ENCODE measurements at regions not wholly inside any gene's neighbourhood (a gene's known extent, or its start where the extent isn't known, plus 50 kb on each side); places are given as distances from the start of the nearest gene placed in this dataset.

GRCh38 chr5:165076686-165077085, 1571.3 kb downstream of the MAT2B start:
- H3K27me3 ChIP-seq (ENCODE audit: control insufficient read depth in 2 of 2, insufficient read depth in 2 of 2, low read length in 2 of 2) = no peaks in the 10 kb centered on the region
- no peak overlapping the region for H3K4me3 ChIP-seq (ENCODE audit: low read length in 2 of 2)
- H3K4me1 ChIP-seq (ENCODE audit: control insufficient read depth in 2 of 2, insufficient read depth in 2 of 2, low read length in 2 of 2) = no peaks in the 10 kb centered on the region
- no peak overlapping the region for H3K9ac ChIP-seq (ENCODE audit: low read depth in 1 of 2, low read length in 2 of 2)
- no peaks in the 10 kb centered on the region for H3K36me3 ChIP-seq (ENCODE audit: control insufficient read depth in 2 of 2, insufficient read depth in 2 of 2, low read length in 2 of 2)
- no peaks in the 10 kb centered on the region for H3K9me3 ChIP-seq (ENCODE audit: control insufficient read depth in 2 of 2, low read length in 2 of 2)
- no peak overlapping the region for H3K27ac ChIP-seq (ENCODE audit: low read depth in 2 of 2, low read length in 2 of 2)

- H3K4me3 ChIP-seq (ENCODE audit: low read length in 2 of 2) = no peak overlapping the region
- no peaks in the 10 kb centered on the region for H3K36me3 ChIP-seq (ENCODE audit: control insufficient read depth in 2 of 2, insufficient read depth in 2 of 2, low read length in 2 of 2)
These were observed 1574.0 kb downstream of the MAT2B start for GRCh38 chr5:165079389-165079788.

GRCh38 chr5:165083394-165083793, 1578.0 kb downstream of the MAT2B start:
- Histone ChIP-seq H3K4me1 (ENCODE audit: control insufficient read depth in 2 of 2, insufficient read depth in 2 of 2, low read length in 2 of 2) (no peaks in the 10 kb centered on the region), H3K4me3 (ENCODE audit: low read length in 2 of 2) (no peak overlapping the region), H3K36me3 (ENCODE audit: control insufficient read depth in 2 of 2, insufficient read depth in 2 of 2, low read length in 2 of 2) (no peaks in the 10 kb centered on the region), H3K9me3 (ENCODE audit: control insufficient read depth in 2 of 2, low read length in 2 of 2) (no peaks in the 10 kb centered on the region), H3K27me3 (ENCODE audit: control insufficient read depth in 2 of 2, insufficient read depth in 2 of 2, low read length in 2 of 2) (no peaks in the 10 kb centered on the region), H3K9ac (ENCODE audit: low read depth in 1 of 2, low read length in 2 of 2) (no peak overlapping the region), H3K27ac (ENCODE audit: low read depth in 2 of 2, low read length in 2 of 2) (no peak overlapping the region)

More at GRCh38 chr5:165079389-165079788, 1574.0 kb downstream of the MAT2B start:
- H3K27me3 ChIP-seq (ENCODE audit: control insufficient read depth in 2 of 2, insufficient read depth in 2 of 2, low read length in 2 of 2) = no peaks in the 10 kb centered on the region
- no peak overlapping the region for H3K27ac ChIP-seq (ENCODE audit: low read depth in 2 of 2, low read length in 2 of 2)
- H3K9me3 ChIP-seq (ENCODE audit: control insufficient read depth in 2 of 2, low read length in 2 of 2) = no peaks in the 10 kb centered on the region
- no peak overlapping the region for H3K9ac ChIP-seq (ENCODE audit: low read depth in 1 of 2, low read length in 2 of 2)
- H3K4me1 ChIP-seq (ENCODE audit: control insufficient read depth in 2 of 2, insufficient read depth in 2 of 2, low read length in 2 of 2) = no peaks in the 10 kb centered on the region

GRCh38 chr5:165086465-165086864, 1581.0 kb downstream of the MAT2B start:
- H3K27me3 ChIP-seq (ENCODE audit: control insufficient read depth in 2 of 2, insufficient read depth in 2 of 2, low read length in 2 of 2) = no peaks in the 10 kb centered on the region

GRCh38 chr5:165094782-165095181, 1589.4 kb downstream of the MAT2B start:
- H3K4me3 ChIP-seq (ENCODE audit: low read length in 2 of 2) = no peak overlapping the region
- no peaks in the 10 kb centered on the region for H3K27me3 ChIP-seq (ENCODE audit: control insufficient read depth in 2 of 2, insufficient read depth in 2 of 2, low read length in 2 of 2)
- H3K27ac ChIP-seq (ENCODE audit: low read depth in 2 of 2, low read length in 2 of 2) = no peak overlapping the region
- H3K9me3 ChIP-seq (ENCODE audit: control insufficient read depth in 2 of 2, low read length in 2 of 2) = no peaks in the 10 kb centered on the region
- H3K36me3 ChIP-seq (ENCODE audit: control insufficient read depth in 2 of 2, insufficient read depth in 2 of 2, low read length in 2 of 2) = no peaks in the 10 kb centered on the region
- no peak overlapping the region for H3K9ac ChIP-seq (ENCODE audit: low read depth in 1 of 2, low read length in 2 of 2)
- no peaks in the 10 kb centered on the region for H3K4me1 ChIP-seq (ENCODE audit: control insufficient read depth in 2 of 2, insufficient read depth in 2 of 2, low read length in 2 of 2)

More at GRCh38 chr5:165086465-165086864, 1581.0 kb downstream of the MAT2B start:
- H3K4me3 ChIP-seq (ENCODE audit: low read length in 2 of 2) = no peak overlapping the region
- H3K9me3 ChIP-seq (ENCODE audit: control insufficient read depth in 2 of 2, low read length in 2 of 2) = no peaks in the 10 kb centered on the region
- no peak overlapping the region for H3K9ac ChIP-seq (ENCODE audit: low read depth in 1 of 2, low read length in 2 of 2)
- H3K36me3 ChIP-seq (ENCODE audit: control insufficient read depth in 2 of 2, insufficient read depth in 2 of 2, low read length in 2 of 2) = no peaks in the 10 kb centered on the region
- H3K4me1 ChIP-seq (ENCODE audit: control insufficient read depth in 2 of 2, insufficient read depth in 2 of 2, low read length in 2 of 2) = no peaks in the 10 kb centered on the region
- no peak overlapping the region for H3K27ac ChIP-seq (ENCODE audit: low read depth in 2 of 2, low read length in 2 of 2)

GRCh38 chr5:165101709-165102108, 1596.3 kb downstream of the MAT2B start:
- Histone ChIP-seq H3K27ac (ENCODE audit: low read depth in 2 of 2, low read length in 2 of 2) (no peak overlapping the region), H3K9ac (ENCODE audit: low read depth in 1 of 2, low read length in 2 of 2) (no peak overlapping the region), H3K36me3 (ENCODE audit: control insufficient read depth in 2 of 2, insufficient read depth in 2 of 2, low read length in 2 of 2) (no peaks in the 10 kb centered on the region)

GRCh38 chr5:165104611-165105010, 1599.2 kb downstream of the MAT2B start:
- Histone ChIP-seq H3K4me1 (ENCODE audit: control insufficient read depth in 2 of 2, insufficient read depth in 2 of 2, low read length in 2 of 2) (no peaks in the 10 kb centered on the region), H3K9ac (ENCODE audit: low read depth in 1 of 2, low read length in 2 of 2) (no peak overlapping the region), H3K36me3 (ENCODE audit: control insufficient read depth in 2 of 2, insufficient read depth in 2 of 2, low read length in 2 of 2) (no peaks in the 10 kb centered on the region), H3K27ac (ENCODE audit: low read depth in 2 of 2, low read length in 2 of 2) (no peak overlapping the region), H3K27me3 (ENCODE audit: control insufficient read depth in 2 of 2, insufficient read depth in 2 of 2, low read length in 2 of 2) (no peaks in the 10 kb centered on the region), H3K9me3 (ENCODE audit: control insufficient read depth in 2 of 2, low read length in 2 of 2) (peaks cover 0 to 3% of the 10 kb centered on the region in 2 donors), H3K4me3 (ENCODE audit: low read length in 2 of 2) (no peak overlapping the region)

More at GRCh38 chr5:165101709-165102108, 1596.3 kb downstream of the MAT2B start:
- Histone ChIP-seq H3K27me3 (ENCODE audit: control insufficient read depth in 2 of 2, insufficient read depth in 2 of 2, low read length in 2 of 2) (no peaks in the 10 kb centered on the region), H3K9me3 (ENCODE audit: control insufficient read depth in 2 of 2, low read length in 2 of 2) (peaks cover 0 to 3% of the 10 kb centered on the region in 2 donors), H3K4me3 (ENCODE audit: low read length in 2 of 2) (no peak overlapping the region), H3K4me1 (ENCODE audit: control insufficient read depth in 2 of 2, insufficient read depth in 2 of 2, low read length in 2 of 2) (no peaks in the 10 kb centered on the region)

- H3K9ac ChIP-seq (ENCODE audit: low read depth in 1 of 2, low read length in 2 of 2) = no peak overlapping the region
- no peaks in the 10 kb centered on the region for H3K9me3 ChIP-seq (ENCODE audit: control insufficient read depth in 2 of 2, low read length in 2 of 2)
- no peaks in the 10 kb centered on the region for H3K27me3 ChIP-seq (ENCODE audit: control insufficient read depth in 2 of 2, insufficient read depth in 2 of 2, low read length in 2 of 2)
- no peak overlapping the region for H3K27ac ChIP-seq (ENCODE audit: low read depth in 2 of 2, low read length in 2 of 2)
- H3K4me1 ChIP-seq (ENCODE audit: control insufficient read depth in 2 of 2, insufficient read depth in 2 of 2, low read length in 2 of 2) = no peaks in the 10 kb centered on the region
- no peaks in the 10 kb centered on the region for H3K36me3 ChIP-seq (ENCODE audit: control insufficient read depth in 2 of 2, insufficient read depth in 2 of 2, low read length in 2 of 2)
- H3K4me3 ChIP-seq (ENCODE audit: low read length in 2 of 2) = no peak overlapping the region
These were observed 1603.4 kb downstream of the MAT2B start for GRCh38 chr5:165108809-165109208.

- Histone ChIP-seq H3K36me3 (ENCODE audit: control insufficient read depth in 2 of 2, insufficient read depth in 2 of 2, low read length in 2 of 2) (no peaks in the 10 kb centered on the region), H3K9me3 (ENCODE audit: control insufficient read depth in 2 of 2, low read length in 2 of 2) (no peaks in the 10 kb centered on the region), H3K9ac (ENCODE audit: low read depth in 1 of 2, low read length in 2 of 2) (no peak overlapping the region), H3K4me3 (ENCODE audit: low read length in 2 of 2) (no peak overlapping the region), H3K27ac (ENCODE audit: low read depth in 2 of 2, low read length in 2 of 2) (no peak overlapping the region), H3K4me1 (ENCODE audit: control insufficient read depth in 2 of 2, insufficient read depth in 2 of 2, low read length in 2 of 2) (no peaks in the 10 kb centered on the region), H3K27me3 (ENCODE audit: control insufficient read depth in 2 of 2, insufficient read depth in 2 of 2, low read length in 2 of 2) (no peaks in the 10 kb centered on the region)
These were observed 1613.8 kb downstream of the MAT2B start for GRCh38 chr5:165119175-165119574.

- Histone ChIP-seq H3K27ac (ENCODE audit: low read depth in 2 of 2, low read length in 2 of 2) (no peak overlapping the region), H3K4me3 (ENCODE audit: low read length in 2 of 2) (no peak overlapping the region), H3K4me1 (ENCODE audit: control insufficient read depth in 2 of 2, insufficient read depth in 2 of 2, low read length in 2 of 2) (no peaks in the 10 kb centered on the region), H3K9ac (ENCODE audit: low read depth in 1 of 2, low read length in 2 of 2) (no peak overlapping the region), H3K27me3 (ENCODE audit: control insufficient read depth in 2 of 2, insufficient read depth in 2 of 2, low read length in 2 of 2) (no peaks in the 10 kb centered on the region), H3K36me3 (ENCODE audit: control insufficient read depth in 2 of 2, insufficient read depth in 2 of 2, low read length in 2 of 2) (no peaks in the 10 kb centered on the region), H3K9me3 (ENCODE audit: control insufficient read depth in 2 of 2, low read length in 2 of 2) (no peaks in the 10 kb centered on the region)
These were observed 1621.2 kb downstream of the MAT2B start for GRCh38 chr5:165126598-165126997.

GRCh38 chr5:165127941-165128340, 1622.5 kb downstream of the MAT2B start:
- Histone ChIP-seq H3K9ac (ENCODE audit: low read depth in 1 of 2, low read length in 2 of 2) (no peak overlapping the region), H3K27me3 (ENCODE audit: control insufficient read depth in 2 of 2, insufficient read depth in 2 of 2, low read length in 2 of 2) (no peaks in the 10 kb centered on the region), H3K27ac (ENCODE audit: low read depth in 2 of 2, low read length in 2 of 2) (no peak overlapping the region), H3K36me3 (ENCODE audit: control insufficient read depth in 2 of 2, insufficient read depth in 2 of 2, low read length in 2 of 2) (no peaks in the 10 kb centered on the region), H3K4me1 (ENCODE audit: control insufficient read depth in 2 of 2, insufficient read depth in 2 of 2, low read length in 2 of 2) (no peaks in the 10 kb centered on the region), H3K4me3 (ENCODE audit: low read length in 2 of 2) (no peak overlapping the region), H3K9me3 (ENCODE audit: control insufficient read depth in 2 of 2, low read length in 2 of 2) (no peaks in the 10 kb centered on the region)

All from mucosa of rectum (tissue), 2 donors.